Breast epithelium (tissue), 4 donors: ENCODE measurements at regions not wholly inside any gene's neighbourhood (a gene's known extent, or its start where the extent isn't known, plus 50 kb on each side); places are given as distances from the start of the nearest gene placed in this dataset.

Experiments used
- DNase-seq, 2 donors: peaks; one replicate each; pipeline ENCODE4 v3.0.0-alpha.2; 2019; ENCODE audit warnings: low spot score in 2 of 2
- H3K27ac ChIP-seq, 2 donors: fragments of 200-600 bp; sonication (generic) in 1 of 2; one replicate each; pipeline ENCODE4 v1.5.1; 2016 to 2019; ENCODE audit warnings: mild to moderate bottlenecking in 1 of 2
- H3K27me3 ChIP-seq, 2 donors: fragments of 200-600 bp; sonication (generic) in 1 of 2; one replicate each; pipeline versions ENCODE4 v1.5.1 to v1.6.0; 2017 to 2019; ENCODE audit warnings: control low read depth in 1 of 2, mild to moderate bottlenecking in 1 of 2
- H3K36me3 ChIP-seq: fragments of 200-600 bp; one replicate; pipeline ENCODE4 v1.5.1; 2019
- H3K4me1 ChIP-seq, 2 donors: fragments of 200-600 bp; sonication (generic); one replicate each; pipeline ENCODE4 v1.5.1; 2016 to 2019; ENCODE audit warnings: control low read depth in 1 of 2
- H3K4me3 ChIP-seq, 3 donors: fragments of 200-600 bp; sonication (generic); 1 replicate in 2 of 3; 2 replicates in 1 of 3; pipeline ENCODE4 v1.5.1; 2016 to 2019; ENCODE audit warnings: mild to moderate bottlenecking in 3 of 3, moderate library complexity in 2 of 3
- H3K9me3 ChIP-seq, 2 donors: fragments of 200-600 bp; sonication (generic) in 1 of 2; one replicate each; pipeline ENCODE4 v1.5.1; 2016 to 2019; ENCODE audit warnings: control low read depth in 1 of 2
- CTCF ChIP-seq, 3 donors: fragments of 450-650 bp; IDR thresholded peaks; one replicate each; pipeline ENCODE4 v1.5.1; 2016 to 2017; ENCODE audit warnings: antibody characterized with exemption in 3 of 3, mild to moderate bottlenecking in 3 of 3, moderate library complexity in 3 of 3
- POLR2A ChIP-seq: fragments of 450-650 bp; IDR thresholded peaks from one replicate; pipeline ENCODE4 v1.6.1; 2016; ENCODE audit warnings: antibody characterized with exemption, mild to moderate bottlenecking, moderate library complexity
- POLR2AphosphoS5 ChIP-seq, 3 donors: sonication (generic); formaldehyde crosslinking; IDR thresholded peaks; one replicate each; pipeline ENCODE4 v1.6.1; 2017; ENCODE audit warnings: antibody characterized with exemption in 3 of 3
- intact Hi-C: fragments of 100-400 bp; cut with DNase I; formaldehyde crosslinking; loops from one replicate; pipeline ENCODE4 v1.15.1; 2023; ENCODE audit warnings: low total_unique reads

- no peaks in the 10 kb centered on the region for H3K36me3 ChIP-seq
- no peaks in the 10 kb centered on the region for H3K27me3 ChIP-seq
- H3K4me1 ChIP-seq = no peaks in the 10 kb centered on the region
- no peak for DNase-seq
- intact Hi-C loops = no loop called here
- no peak overlapping the region for H3K4me3 ChIP-seq
- no peak for TF ChIP-seq POLR2AphosphoS5 (IDR thresholded peaks at IDR 0.05)
- no peak for TF ChIP-seq CTCF (IDR thresholded peaks at IDR 0.05)
- H3K9me3 ChIP-seq = no peaks in the 10 kb centered on the region
- no peak overlapping the region for H3K27ac ChIP-seq
Measured at GRCh38 chr11:33574331-33574730, 126.3 kb downstream of the C11orf91 start.

- no peak for DNase-seq
- no peak for TF ChIP-seq POLR2AphosphoS5 (IDR thresholded peaks at IDR 0.05)
- no peak for TF ChIP-seq CTCF (IDR thresholded peaks at IDR 0.05)
- no peak for TF ChIP-seq POLR2A
- Histone ChIP-seq H3K9me3 (no peaks in the 10 kb centered on the region), H3K36me3 (no peaks in the 10 kb centered on the region), H3K27me3 (no peaks in the 10 kb centered on the region), H3K4me1 (no peaks in the 10 kb centered on the region), H3K4me3 (no peak overlapping the region), H3K27ac (no peak overlapping the region)
- intact Hi-C loops = loop anchor here (10.0 kb wide), 1 partner anchor 1735 kb away; no protein-coding TSS in a partner anchor
Measured at GRCh38 chr11:33569333-33569732, 131.3 kb downstream of the C11orf91 start.

GRCh38 chr11:33567004-33567403 lies 133.6 kb downstream of the C11orf91 start:
- Histone ChIP-seq H3K36me3 (no peaks in the 10 kb centered on the region), H3K27me3 (no peaks in the 10 kb centered on the region), H3K4me1 (no peaks in the 10 kb centered on the region), H3K27ac (no peak overlapping the region), H3K9me3 (no peaks in the 10 kb centered on the region), H3K4me3 (no peak overlapping the region)
- TF ChIP-seq CTCF (IDR thresholded peaks at IDR 0.05) = no peak
- no peak for TF ChIP-seq POLR2A
- DNase-seq = no peak
- intact Hi-C loops = loop anchor here (10.0 kb wide), 1 partner anchor 1732 kb away; no protein-coding TSS in a partner anchor

- intact Hi-C loops = loop anchor here (10.0 kb wide), 1 partner anchor 1730 kb away; no protein-coding TSS in a partner anchor
- TF ChIP-seq POLR2AphosphoS5 (IDR thresholded peaks at IDR 0.05) (no peak), POLR2A (no peak), CTCF (IDR thresholded peaks at IDR 0.05) (no peak)
- DNase-seq = no peak
- no peaks in the 10 kb centered on the region for H3K4me1 ChIP-seq
- no peaks in the 10 kb centered on the region for H3K27me3 ChIP-seq
- H3K4me3 ChIP-seq = no peak overlapping the region
- H3K9me3 ChIP-seq = no peaks in the 10 kb centered on the region
- no peak overlapping the region for H3K27ac ChIP-seq
- no peaks in the 10 kb centered on the region for H3K36me3 ChIP-seq
Measured at GRCh38 chr11:33564856-33565453, 135.7 kb downstream of the C11orf91 start.

GRCh38 chr11:33560729-33561128 lies 139.9 kb downstream of the C11orf91 start:
- no peaks in the 10 kb centered on the region for H3K36me3 ChIP-seq
- no peaks in the 10 kb centered on the region for H3K27me3 ChIP-seq
- no peaks in the 10 kb centered on the region for H3K9me3 ChIP-seq
- H3K4me1 ChIP-seq = no peaks in the 10 kb centered on the region
- intact Hi-C loops = loop anchor here (10.0 kb wide), 1 partner anchor 1726 kb away; no protein-coding TSS in a partner anchor
- H3K4me3 ChIP-seq = no peak overlapping the region
- DNase-seq = no peak
- TF ChIP-seq CTCF (IDR thresholded peaks at IDR 0.05) = no peak
- no peak for TF ChIP-seq POLR2AphosphoS5 (IDR thresholded peaks at IDR 0.05)
- no peak for TF ChIP-seq POLR2A
- no peak overlapping the region for H3K27ac ChIP-seq
